Brain microvascular endothelial cell (primary cell): ENCODE measurements at regions not wholly inside any gene's neighbourhood (a gene's known extent, or its start where the extent isn't known, plus 50 kb on each side); places are given as distances from the start of the nearest gene placed in this dataset.

Experiments used
- DNase-seq: peaks from one replicate; pipeline ENCODE4 v3.0.0-alpha.2; 2020
- H3K27ac ChIP-seq: fragments of 250-450 bp; sonication (Bioruptor Pico); 2 replicates; pipeline ENCODE4 v1.5.1; 2020; ENCODE audit warnings: mild to moderate bottlenecking, moderate library complexity
- H3K27me3 ChIP-seq: fragments of 250-450 bp; sonication (Bioruptor Pico); replicated peaks from 2 replicates; pipeline ENCODE4 v1.5.1; 2020; ENCODE audit warnings: mild to moderate bottlenecking
- H3K36me3 ChIP-seq: fragments of 250-450 bp; sonication (Bioruptor Pico); replicated peaks from 2 replicates; pipeline ENCODE4 v1.5.1; 2020; ENCODE audit warnings: mild to moderate bottlenecking
- H3K4me3 ChIP-seq: 2 replicates; pipeline ENCODE4 v1.5.1; 2011; ENCODE audit warnings: low read depth, mild to moderate bottlenecking, control low read depth, low read length, moderate library complexity
- CTCF ChIP-seq: IDR thresholded peaks from 2 replicates; pipeline ENCODE4 v1.5.1; 2011; ENCODE audit warnings: low read depth, mild to moderate bottlenecking, moderate library complexity, low read length, control low read depth, inconsistent platforms; ENCODE audit errors: missing control alignments
- in situ Hi-C: cut with HindIII; loops from 2 replicates; pipeline ENCODE4 v1.10.0; 2017; ENCODE audit warnings: low sequenced_read_pairs, low pct_ligation_motif_present

DNA sequence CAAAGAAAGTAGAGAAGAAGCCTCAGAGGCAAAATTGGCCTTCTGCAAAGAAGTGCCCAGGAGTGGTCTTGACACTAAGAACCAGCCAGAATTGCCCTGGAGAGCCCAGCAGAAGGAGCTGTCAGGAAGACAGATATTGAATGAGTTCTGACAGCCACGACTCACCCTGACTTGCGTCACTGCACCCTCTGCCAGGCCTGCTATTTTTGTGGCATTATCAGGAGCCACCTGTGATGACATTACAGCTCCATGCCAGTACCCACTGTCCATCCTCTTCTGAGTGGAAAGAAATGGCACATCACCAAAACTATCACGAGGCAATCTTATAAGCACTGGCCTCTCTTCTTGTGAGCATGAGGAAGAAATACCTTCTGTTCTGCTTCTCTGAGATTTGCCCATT lies 67.7 kb downstream of the SMIM20 start:
- Histone ChIP-seq H3K27me3 (no peaks in the 10 kb centered on the region), H3K36me3 (no peaks in the 10 kb centered on the region), H3K27ac (no peak overlapping the region), H3K4me3 (no peak overlapping the region)
- DNase-seq: no peak
- in situ Hi-C loops: no loop called here
- TF ChIP-seq CTCF: no peak

DNA sequence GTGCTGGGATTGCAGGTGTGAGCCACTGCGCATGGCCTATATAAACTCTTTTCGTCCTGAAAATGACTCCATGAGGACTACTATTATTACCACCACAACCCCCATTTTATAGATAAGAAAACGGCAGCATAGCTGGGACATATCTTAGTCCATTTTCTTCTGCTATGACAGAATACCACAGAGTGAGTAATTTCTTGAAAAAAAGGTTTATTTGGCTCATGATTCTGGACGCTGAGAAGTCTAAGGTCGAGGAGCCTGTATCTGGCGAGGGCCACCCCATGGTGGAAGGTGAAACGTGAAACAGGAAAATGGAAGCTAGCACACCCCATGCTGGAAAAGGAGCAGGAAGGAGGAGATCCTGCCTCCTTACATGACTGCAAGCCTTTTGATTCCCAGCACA lies 68.9 kb downstream of the SMIM20 start:
- Histone ChIP-seq H3K4me3 (no peak overlapping the region), H3K36me3 (no peaks in the 10 kb centered on the region), H3K27ac (no peak overlapping the region), H3K27me3 (no peaks in the 10 kb centered on the region)
- no peak for TF ChIP-seq CTCF
- DNase-seq: peak; percentile 23
- in situ Hi-C loops: no loop called here

DNA sequence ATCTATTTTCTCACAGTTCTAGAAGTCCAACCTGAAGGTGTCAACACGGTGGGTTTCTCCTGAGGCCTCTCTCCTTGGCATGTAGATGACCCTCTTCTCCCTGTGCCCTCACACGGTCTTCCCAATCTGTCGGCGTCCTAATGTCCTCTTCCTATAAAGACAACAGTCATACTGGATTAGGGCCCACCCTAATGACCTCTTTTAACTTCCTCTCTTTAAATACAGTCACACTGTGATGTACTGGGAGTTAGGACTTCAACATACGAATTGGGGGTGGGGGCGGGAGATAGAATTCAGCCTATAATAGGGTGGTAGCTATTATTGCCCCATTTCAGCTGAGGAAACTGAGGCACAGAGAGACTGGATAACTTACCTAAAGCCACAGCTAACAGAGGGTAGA lies 70.2 kb downstream of the SMIM20 start:
- Histone ChIP-seq H3K36me3 (no peaks in the 10 kb centered on the region), H3K4me3 (no peak overlapping the region), H3K27ac (no peak overlapping the region), H3K27me3 (no peaks in the 10 kb centered on the region)
- DNase-seq: no peak
- TF ChIP-seq CTCF: no peak
- in situ Hi-C loops: no loop called here

DNA sequence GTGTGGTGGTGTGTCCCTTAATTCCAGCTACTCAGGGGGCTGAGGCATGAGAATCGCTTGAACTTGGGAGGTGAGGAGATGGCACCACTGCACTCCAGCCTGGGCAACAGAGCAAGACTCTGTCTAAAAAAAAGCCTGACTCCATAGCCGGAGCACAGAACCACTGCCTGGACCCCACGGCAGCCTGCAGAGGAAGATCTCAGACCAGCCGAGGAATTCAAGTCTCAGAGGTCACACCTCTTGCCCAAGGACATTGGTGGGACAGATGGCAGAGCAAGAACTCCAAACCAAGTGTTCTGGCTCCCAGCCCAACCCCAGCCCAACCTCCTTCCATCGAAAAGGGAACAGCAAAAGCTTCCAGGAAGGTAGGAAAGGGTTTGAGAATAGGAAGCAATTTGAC lies 70.8 kb downstream of the SMIM20 start:
- Histone ChIP-seq H3K36me3 (no peaks in the 10 kb centered on the region), H3K4me3 (no peak overlapping the region), H3K27ac (no peak overlapping the region), H3K27me3 (no peaks in the 10 kb centered on the region)
- in situ Hi-C loops: no loop called here
- no peak for TF ChIP-seq CTCF
- DNase-seq: no peak

DNA sequence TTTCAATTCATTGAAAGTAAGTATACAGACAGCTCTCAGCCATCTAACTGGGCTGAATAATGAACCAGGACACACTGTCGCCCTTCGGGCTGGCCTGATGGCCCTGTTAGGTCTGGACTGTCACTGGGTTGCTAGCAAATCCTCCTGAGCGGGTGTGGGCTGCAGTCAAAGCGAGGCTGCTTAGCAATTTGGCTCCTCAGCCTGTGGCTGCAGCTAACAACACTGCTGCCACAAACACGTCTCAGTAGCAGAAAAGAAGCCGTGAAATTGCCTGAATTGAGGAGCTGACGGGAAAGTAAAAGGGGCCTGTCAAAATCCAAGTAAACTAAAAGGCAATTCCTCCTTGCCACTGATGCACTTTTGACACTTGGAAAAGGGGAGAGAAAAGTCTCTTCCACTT lies 72.8 kb downstream of the SMIM20 start:
- TF ChIP-seq CTCF: no peak
- H3K36me3 ChIP-seq: no peaks in the 10 kb centered on the region
- no peak overlapping the region for H3K27ac ChIP-seq
- no peak overlapping the region for H3K4me3 ChIP-seq
- no peak for DNase-seq
- H3K27me3 ChIP-seq: no peaks in the 10 kb centered on the region
- in situ Hi-C loops: no loop called here

DNA sequence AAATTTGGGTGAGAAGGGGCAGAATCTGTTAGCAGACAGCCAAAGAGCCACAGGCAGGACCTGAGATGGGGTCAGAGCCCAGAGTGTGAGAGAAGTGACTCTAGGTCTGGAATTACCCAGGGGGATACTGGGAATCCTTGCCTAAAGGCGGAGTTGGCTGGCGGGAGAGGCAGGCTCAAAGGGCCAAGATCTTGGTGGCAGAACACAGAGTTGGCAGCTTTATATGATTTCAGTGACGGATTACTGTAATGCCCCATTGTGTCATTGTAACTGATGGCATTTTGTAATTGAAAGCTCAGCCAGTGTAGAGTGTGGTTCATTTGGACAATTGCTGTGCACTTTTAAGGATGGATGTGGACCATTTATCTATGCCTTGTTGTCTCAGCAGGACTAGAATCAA lies 77.3 kb downstream of the SMIM20 start:
- no peak for DNase-seq
- TF ChIP-seq CTCF: no peak
- in situ Hi-C loops: no loop called here
- Histone ChIP-seq H3K27me3 (no peaks in the 10 kb centered on the region), H3K36me3 (no peaks in the 10 kb centered on the region), H3K27ac (no peak overlapping the region), H3K4me3 (no peak overlapping the region)
